Umbilical cord (tissue), 1 donor: ENCODE measurements at regions not wholly inside any gene's neighbourhood (a gene's known extent, or its start where the extent isn't known, plus 50 kb on each side); places are given as distances from the start of the nearest gene placed in this dataset.
A peak's percentile ranks its signal among the peaks of the same experiment; 100 is the strongest.
"Not testable (repeated sequence)": the region's sequence is repeated elsewhere in the genome, so short reads cannot be mapped to it uniquely, and the experiment has no call there.

Experiments
- DNase-seq: peaks from one replicate; pipeline ENCODE4 v3.0.0-alpha.2; 2015; ENCODE audit warnings: low spot score

- DNase-seq, result no peak
These were observed 323.9 kb downstream of the GADD45G start for GRCh38 chr9:89928521-89929275.

DNA sequence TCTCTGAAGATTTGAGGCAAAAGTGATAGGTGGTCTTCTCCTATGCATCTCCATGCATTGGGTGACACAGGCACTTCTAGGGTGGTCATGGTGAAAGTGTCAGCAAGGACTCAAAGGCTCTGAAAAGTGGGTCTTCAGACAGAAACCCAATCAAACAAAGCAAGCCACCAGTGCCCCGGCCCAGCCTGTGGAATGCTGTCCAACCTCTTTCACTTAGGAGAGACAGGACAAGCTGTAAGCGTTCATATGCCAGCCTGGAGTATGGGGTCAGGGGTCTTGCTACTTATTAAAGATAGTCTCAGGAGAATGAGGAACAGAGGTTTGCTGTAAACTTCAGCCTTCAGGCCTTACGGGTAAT, 324.5 kb downstream of the GADD45G start:
- no peak for DNase-seq

GRCh38 chr9:89929673-89930480, 325.1 kb downstream of the GADD45G start:
- peak; percentile 35 for DNase-seq

GRCh38 chr9:89933578-89933977, 328.8 kb downstream of the GADD45G start:
- no peak for DNase-seq

DNA sequence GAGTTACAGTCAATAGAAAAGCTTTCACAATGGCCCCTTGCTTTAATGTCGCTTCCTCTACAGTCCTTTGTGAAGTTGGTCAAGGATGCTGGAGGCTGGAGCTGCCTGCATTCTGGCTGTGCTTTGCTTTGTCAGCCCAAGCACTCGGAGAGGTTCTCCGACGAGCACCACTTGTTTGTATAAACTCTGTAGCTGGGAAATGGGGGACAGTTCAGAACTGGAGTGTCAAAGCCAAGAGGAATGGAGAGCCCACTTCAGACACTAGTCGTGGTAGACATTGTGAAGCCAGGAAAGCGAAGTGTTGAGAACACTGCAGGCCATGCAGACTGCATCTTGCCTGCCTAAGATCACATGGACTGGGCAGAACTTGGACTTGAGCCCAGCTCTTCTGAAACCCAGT, 330.3 kb downstream of the GADD45G start:
- no peak for DNase-seq

DNA sequence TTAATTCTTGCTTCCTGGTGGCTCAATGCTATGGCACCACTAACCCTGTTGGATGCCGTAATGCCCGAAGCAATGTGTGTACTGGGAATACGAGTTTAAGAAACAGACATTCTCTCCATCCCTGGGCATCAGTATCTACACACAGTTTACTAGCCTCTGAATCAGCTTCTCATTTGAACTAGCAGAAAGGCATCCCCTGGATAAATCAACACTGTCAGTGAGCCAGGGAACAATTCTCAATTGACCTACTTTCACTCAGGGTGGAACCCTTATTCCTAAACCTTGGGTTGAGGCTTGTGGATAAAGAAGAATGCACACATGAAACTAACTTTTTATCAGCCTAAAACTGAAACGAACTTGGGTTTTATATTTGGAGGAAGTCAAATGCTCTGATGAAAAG, 331.0 kb downstream of the GADD45G start:
- DNase-seq, result peak; percentile 79

- DNase-seq, result no peak
These were observed 332.2 kb downstream of the GADD45G start for GRCh38 chr9:89937051-89937450.

DNA sequence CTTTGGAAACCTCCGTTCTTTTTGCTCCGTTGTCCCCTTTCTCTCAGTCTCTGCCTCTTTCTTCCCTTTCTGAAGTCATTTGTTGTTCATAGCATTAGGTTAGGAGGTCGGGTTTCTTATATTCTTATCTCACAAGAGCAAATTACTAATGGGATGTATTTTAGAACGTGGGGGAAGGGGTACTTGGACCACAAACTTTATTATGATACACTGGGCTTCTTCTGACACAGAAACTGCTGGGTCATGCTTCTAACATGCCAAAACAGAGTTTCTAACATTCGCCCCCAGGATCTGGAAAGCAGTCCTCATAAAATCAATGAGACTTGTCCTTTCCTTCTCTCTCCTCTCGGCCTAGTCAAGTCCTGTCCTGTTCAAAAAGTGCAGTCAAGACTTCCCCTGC, 334.4 kb downstream of the GADD45G start:
- DNase-seq, result no peak

DNA sequence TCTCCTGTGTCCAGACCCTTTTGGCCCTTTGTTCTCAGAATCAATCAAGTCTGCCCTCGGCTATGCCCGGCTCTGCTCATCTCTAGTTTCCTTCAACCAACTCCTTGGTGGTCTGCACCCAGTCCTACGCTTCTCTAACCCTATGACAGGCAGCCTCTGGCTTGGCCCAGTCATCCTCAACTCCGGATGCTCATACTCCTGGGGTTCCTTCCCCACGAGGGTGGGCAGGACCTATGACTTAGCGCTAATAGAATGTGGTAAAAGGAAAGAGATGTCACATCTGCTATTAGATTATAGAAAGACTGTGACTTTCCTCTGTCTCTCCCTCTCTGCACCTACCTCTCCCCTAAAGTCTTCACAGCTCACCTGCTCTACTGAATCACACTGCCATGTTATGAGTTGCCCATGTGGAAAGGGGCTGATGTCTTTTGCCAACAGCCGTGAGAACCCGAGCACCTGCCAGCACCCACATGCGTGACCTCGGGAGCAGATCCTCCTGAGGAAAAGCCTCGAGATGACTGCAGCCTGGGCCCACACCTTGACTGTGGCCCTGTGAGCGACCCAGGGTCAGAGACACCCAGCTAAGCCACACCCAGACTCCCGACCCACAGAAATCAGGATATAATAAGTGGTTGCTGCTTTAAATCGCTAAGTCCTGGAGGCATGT, 334.9 kb downstream of the GADD45G start:
- no peak for DNase-seq

GRCh38 chr9:89940625-89941024, 335.8 kb downstream of the GADD45G start:
- no peak for DNase-seq

DNA sequence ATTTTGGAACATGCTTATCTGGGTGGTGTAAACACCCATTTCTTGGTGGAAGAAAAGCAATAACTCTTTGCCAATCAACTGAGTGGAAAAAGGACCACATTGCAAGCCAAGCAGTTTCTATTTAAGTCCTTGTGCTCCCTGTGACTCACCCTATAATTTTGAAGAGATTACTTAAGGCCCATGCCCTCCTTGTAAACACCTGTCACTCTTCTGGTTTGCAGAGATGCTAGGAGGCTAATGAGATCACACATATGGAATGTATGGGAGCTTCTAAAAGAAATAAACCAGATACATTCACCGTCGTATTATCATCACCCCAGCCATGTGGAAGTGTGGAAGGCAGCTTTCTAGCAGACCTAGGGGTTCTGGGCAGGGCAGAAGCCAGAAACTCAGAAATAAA, 337.1 kb downstream of the GADD45G start:
- DNase-seq, result peak; percentile 87

- DNase-seq, result no peak
These were observed 337.8 kb downstream of the GADD45G start for GRCh38 chr9:89942643-89943042.

GRCh38 chr9:89943309-89943708, 338.5 kb downstream of the GADD45G start:
- DNase-seq, result no peak

DNA sequence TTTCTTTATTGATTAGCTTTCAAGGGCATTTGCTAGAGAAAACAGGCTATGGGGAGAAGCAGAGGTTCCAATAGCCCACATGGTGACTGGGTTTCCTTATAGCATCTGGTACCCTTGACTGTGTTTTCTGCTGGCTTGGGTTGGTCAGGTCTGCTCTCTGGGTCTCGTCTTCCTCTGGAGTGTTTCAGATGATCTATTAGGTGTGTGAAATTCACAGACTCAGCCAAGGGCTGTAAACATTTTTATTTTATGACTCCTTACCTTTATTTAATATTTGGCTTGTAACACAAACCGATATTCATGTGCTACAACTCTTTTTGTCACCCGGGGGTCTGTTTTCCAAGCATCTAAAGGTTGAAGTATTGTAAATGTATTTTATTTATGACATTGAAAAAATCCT, 338.9 kb downstream of the GADD45G start:
- no peak for DNase-seq

- DNase-seq, result no peak
These were observed 340.3 kb downstream of the GADD45G start for GRCh38 chr9:89945133-89945532.

DNA sequence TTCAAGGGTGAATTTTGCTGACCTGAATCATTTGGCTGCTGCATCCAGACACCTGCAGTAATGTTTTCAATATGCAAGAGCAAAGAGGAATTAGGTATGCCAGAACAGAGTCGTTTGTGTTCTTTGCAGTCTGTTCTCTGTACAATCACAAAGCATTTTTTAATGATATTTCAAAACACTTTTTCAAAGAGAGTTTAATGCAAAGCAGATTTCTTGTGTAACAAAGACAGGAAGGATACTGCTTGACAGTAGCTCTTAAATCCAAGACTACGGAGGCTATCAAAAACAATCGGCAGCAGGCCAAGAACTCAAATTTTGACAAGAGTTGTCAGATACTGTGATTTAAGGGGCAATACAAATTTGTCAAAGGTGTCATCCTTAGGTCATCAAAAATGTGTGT, 341.9 kb downstream of the GADD45G start:
- no peak for DNase-seq

DNA sequence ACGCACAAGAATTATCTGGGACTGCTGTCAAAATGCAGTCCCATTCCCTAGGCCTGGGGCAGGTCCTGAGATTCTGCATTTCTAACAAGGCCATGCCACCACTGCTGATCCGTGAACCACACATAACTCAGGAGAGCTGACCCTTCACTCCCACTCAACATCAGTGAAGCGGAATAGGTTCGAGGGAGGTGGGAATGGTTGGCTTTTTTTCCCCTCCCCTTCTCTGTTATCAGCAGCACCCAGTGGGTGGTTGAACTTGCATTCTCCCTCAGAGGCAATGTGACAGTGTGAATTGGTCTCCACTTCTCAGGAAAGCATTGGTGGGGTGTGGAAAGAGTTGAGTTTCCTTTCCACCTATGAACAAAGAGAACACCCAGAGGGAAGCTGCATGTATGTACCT, 344.3 kb downstream of the GADD45G start:
- DNase-seq, result no peak

DNA sequence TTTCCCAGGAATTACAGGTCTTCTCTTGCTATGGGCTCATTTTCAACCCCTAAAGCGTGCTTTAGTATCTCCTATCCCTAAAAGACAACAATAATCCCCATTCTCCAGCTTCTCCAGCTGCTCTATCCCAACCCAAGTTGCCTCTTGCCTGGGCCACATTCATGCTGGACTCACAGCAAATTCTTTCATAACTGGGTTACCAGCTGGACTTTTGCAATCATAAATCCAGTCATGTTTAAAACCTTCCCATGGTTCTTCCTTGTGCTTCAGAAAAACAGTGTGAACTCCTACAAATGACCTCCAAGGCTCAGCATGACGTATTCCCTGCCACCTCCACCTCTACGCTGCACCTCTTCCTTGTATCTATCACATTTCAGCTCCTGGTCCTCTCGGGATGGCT, 346.9 kb downstream of the GADD45G start:
- DNase-seq, result no peak

- DNase-seq, result no peak
These were observed 347.6 kb downstream of the GADD45G start for GRCh38 chr9:89952401-89952800.

DNA sequence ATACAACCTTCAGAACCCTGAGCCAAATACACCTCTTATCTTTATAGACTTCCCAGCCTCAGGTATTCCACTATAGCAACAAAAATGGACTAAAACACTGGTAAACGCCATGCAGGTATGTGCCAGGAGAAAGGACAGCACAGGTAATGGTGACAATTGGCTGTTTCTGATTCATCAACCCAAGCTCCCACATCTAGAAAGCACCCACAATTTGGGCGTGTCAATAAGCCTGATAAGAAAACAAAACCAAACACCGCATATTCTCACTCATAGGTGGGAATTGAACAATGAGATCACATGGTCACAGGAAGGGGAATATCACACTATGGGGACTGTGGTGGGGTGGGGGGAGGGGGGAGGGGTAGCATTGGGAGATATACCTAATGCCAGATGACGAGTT, 348.5 kb downstream of the GADD45G start:
- not testable (repeated sequence) for DNase-seq

DNA sequence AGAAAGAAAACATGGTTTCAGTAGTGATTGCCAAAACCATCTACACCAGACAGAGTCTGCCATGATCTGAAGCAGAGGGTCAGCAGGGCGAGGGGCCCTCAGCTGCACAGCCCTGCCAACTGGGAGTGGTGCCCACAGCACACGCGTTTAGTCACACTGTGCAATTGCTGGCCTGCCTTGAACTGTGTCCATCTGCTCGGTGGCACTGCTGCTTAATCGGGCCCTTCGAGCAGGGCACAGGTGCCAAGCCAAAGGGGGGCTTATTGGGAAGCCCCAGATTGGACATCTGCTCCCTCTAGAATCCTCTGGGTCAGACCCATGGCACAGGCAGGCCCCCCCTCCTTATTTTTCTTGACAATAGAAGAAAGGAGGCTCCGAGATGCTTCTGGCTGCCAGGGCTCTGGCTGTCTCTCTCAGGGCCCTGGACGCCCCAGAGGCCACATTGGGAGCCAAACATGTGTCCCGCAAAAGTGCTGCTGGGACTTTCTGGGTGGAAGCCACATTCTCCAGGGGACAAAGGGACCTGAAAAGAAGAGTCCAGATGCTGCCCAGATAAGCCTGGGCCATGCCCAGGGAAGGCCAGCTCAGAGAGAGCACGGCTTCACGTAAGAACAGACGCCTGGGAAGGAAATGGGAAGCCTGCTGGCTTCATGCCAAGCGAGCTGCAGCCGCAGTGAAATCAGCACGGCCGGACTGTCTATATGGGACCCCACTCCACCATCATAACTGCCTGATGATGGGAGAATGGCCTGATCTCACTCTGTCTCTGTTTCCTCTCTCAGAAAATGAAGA, 349.2 kb downstream of the GADD45G start:
- DNase-seq, result no peak

GRCh38 chr9:89955144-89955543, 350.3 kb downstream of the GADD45G start:
- no peak for DNase-seq
